ENCODE measurements at regions not wholly inside any gene's neighbourhood (a gene's known extent, or its start where the extent isn't known, plus 50 kb on each side); places are given as distances from the start of the nearest gene placed in this dataset.

GRCh38 chr4:101630319-101630986 lies 160.1 kb upstream of the BANK1 start:
- TF ChIP-seq CTCF (IDR thresholded peaks at IDR 0.05; ENCODE audit: borderline replicate concordance, extremely low read depth, low read length, poor library complexity, severe bottlenecking) (no peak), EZH2 (IDR thresholded peaks at IDR 0.05; ENCODE audit: borderline replicate concordance, low read depth, low read length, severe bottlenecking) (no peak)
